ENCODE measurements at regions not wholly inside any gene's neighbourhood (a gene's known extent, or its start where the extent isn't known, plus 50 kb on each side); places are given as distances from the start of the nearest gene placed in this dataset.
A peak's percentile ranks its signal among the peaks of the same experiment; 100 is the strongest.
"Not testable (repeated sequence)": the region's sequence is repeated elsewhere in the genome, so short reads cannot be mapped to it uniquely, and the experiment has no call there.

GRCh38 chr13:86051134-86052103 lies 252.2 kb upstream of the SLITRK6 start:
- DNase-seq (ENCODE audit: extremely low read depth, low read depth, low spot score): no peak

GRCh38 chr13:86038490-86038889 lies 239.3 kb upstream of the SLITRK6 start:
- no peak for DNase-seq (ENCODE audit: extremely low read depth, low read depth, low spot score)

- DNase-seq (ENCODE audit: extremely low read depth, low read depth, low spot score): peak; percentile 56
These were observed 221.3 kb upstream of the SLITRK6 start for GRCh38 chr13:86020351-86021002.

GRCh38 chr13:86006317-86006716 lies 207.1 kb upstream of the SLITRK6 start:
- DNase-seq (ENCODE audit: extremely low read depth, low read depth, low spot score): no peak

- no peak for DNase-seq (ENCODE audit: extremely low read depth, low read depth, low spot score)
These were observed 203.8 kb upstream of the SLITRK6 start for GRCh38 chr13:86003029-86003428.

- DNase-seq (ENCODE audit: extremely low read depth, low read depth, low spot score): no peak
These were observed 201.3 kb upstream of the SLITRK6 start for GRCh38 chr13:86000546-86000945.

GRCh38 chr13:85997587-85997986 lies 198.4 kb upstream of the SLITRK6 start:
- no peak for DNase-seq (ENCODE audit: extremely low read depth, low read depth, low spot score)

GRCh38 chr13:85995788-85996418 lies 196.7 kb upstream of the SLITRK6 start:
- DNase-seq (ENCODE audit: extremely low read depth, low read depth, low spot score): no peak

- no peak for DNase-seq (ENCODE audit: extremely low read depth, low read depth, low spot score)
These were observed 194.3 kb upstream of the SLITRK6 start for GRCh38 chr13:85993567-85993966.

- no peak for DNase-seq (ENCODE audit: extremely low read depth, low read depth, low spot score)
These were observed 191.2 kb upstream of the SLITRK6 start for GRCh38 chr13:85990397-85990796.

- no peak for DNase-seq (ENCODE audit: extremely low read depth, low read depth, low spot score)
These were observed 186.6 kb upstream of the SLITRK6 start for GRCh38 chr13:85985797-85986196.

- DNase-seq (ENCODE audit: extremely low read depth, low read depth, low spot score): no peak
These were observed 182.9 kb upstream of the SLITRK6 start for GRCh38 chr13:85982102-85982501.

- not testable (repeated sequence) for DNase-seq (ENCODE audit: extremely low read depth, low read depth, low spot score)
These were observed 181.2 kb upstream of the SLITRK6 start for GRCh38 chr13:85980447-85980846.

GRCh38 chr13:85976242-85976641 lies 177.0 kb upstream of the SLITRK6 start:
- DNase-seq (ENCODE audit: extremely low read depth, low read depth, low spot score): no peak

GRCh38 chr13:85974608-85975366 lies 175.6 kb upstream of the SLITRK6 start:
- no peak for DNase-seq (ENCODE audit: extremely low read depth, low read depth, low spot score)

GRCh38 chr13:85970727-85971126 lies 171.5 kb upstream of the SLITRK6 start:
- DNase-seq (ENCODE audit: extremely low read depth, low read depth, low spot score): no peak

- no peak for DNase-seq (ENCODE audit: extremely low read depth, low read depth, low spot score)
These were observed 170.1 kb upstream of the SLITRK6 start for GRCh38 chr13:85969331-85969730.

GRCh38 chr13:85935868-85936467 lies 136.7 kb upstream of the SLITRK6 start:
- no peak for DNase-seq (ENCODE audit: extremely low read depth, low read depth, low spot score)

GRCh38 chr13:85930108-85930507 lies 130.9 kb upstream of the SLITRK6 start:
- DNase-seq (ENCODE audit: extremely low read depth, low read depth, low spot score): no peak

GRCh38 chr13:85910962-85911361 lies 111.7 kb upstream of the SLITRK6 start:
- no peak for DNase-seq (ENCODE audit: extremely low read depth, low read depth, low spot score)

Measured in glomerular endothelial cell (primary cell).